Astrocyte of the hippocampus (primary cell): ENCODE measurements at regions not wholly inside any gene's neighbourhood (a gene's known extent, or its start where the extent isn't known, plus 50 kb on each side); places are given as distances from the start of the nearest gene placed in this dataset.

Experiments
- DNase-seq: peaks from one replicate; pipeline ENCODE4 v3.0.0; 2011; ENCODE audit warnings: low read depth, low spot score

- DNase-seq: no peak
These were observed 93.3 kb upstream of the TNRC6C start for GRCh38 chr17:77865112-77865611.

- DNase-seq: no peak
These were observed 92.8 kb upstream of the TNRC6C start for GRCh38 chr17:77865716-77866115.

- DNase-seq: no peak
These were observed 91.2 kb upstream of the TNRC6C start for GRCh38 chr17:77867308-77867781.

- DNase-seq: no peak
These were observed 90.4 kb upstream of the TNRC6C start for GRCh38 chr17:77867976-77868713.

DNA sequence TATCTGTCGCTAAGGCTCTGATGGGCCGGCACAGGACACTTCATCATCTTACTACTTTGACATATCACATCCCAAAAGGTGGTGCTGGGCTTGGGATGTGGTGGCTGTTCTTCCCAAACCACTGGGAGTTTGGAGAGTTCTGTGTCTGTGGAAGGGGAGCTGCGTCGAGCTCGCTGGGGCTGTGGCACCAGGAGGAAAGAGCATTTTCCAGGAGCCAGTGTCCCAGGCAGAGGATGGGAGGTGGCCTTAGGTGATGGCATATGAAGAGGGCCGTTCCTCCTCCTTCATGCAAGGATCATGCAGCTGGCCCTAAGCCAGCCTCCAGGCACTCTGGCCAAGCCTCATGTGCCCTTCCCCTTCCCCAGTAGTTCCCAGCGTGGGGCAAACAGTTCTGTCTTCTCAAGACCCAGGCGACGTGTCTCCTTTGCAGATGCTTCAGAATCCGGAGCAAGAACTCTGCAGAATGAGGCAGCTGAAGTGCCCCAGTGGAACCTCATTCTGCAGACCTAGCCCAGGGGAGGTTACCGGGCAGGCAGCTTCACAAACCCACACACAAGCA, 89.4 kb upstream of the TNRC6C start:
- DNase-seq: no peak

DNA sequence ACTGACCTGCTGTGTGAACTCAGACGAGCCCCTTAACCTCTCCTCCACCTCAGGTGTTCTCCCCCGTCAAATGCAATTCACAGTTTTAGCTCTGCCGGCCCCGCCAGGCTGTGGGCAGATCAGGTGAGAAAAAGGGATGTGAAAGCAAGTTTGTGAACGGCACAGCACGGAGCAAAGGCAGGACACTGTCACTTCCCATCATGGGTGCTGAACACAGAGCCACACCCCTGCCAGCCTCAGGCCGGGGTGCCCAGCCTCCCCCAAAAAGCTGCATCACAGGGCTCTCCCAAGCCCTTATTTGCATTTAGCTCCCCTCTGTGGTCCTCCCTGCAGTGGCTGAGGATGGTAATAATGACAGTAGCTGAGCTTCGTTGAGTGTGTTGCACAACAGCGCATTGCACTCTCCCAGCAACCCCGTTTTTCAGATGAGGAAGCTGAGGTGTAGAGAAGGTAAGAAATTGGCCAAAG, 88.8 kb upstream of the TNRC6C start:
- no peak for DNase-seq

DNA sequence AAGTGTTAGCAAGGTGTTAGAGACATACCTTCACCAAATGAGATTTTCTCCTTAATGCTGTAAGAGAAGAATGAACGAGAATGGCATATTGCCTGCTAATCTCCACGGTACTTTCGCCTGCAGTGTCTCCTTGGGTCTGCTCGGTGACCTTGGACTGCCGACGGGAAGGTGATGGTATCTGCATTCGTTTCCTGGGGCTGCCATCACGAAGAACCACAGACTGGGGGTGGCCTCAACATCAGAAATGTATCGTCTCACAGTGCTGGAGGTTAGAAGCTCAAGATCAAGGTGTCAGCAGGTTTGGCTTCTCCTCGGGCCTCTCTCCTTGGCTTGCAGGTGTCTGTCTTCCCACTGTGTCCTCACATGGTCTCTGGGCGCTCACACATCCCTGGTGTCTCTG, 86.3 kb upstream of the TNRC6C start:
- DNase-seq: no peak

- no peak for DNase-seq
These were observed 85.6 kb upstream of the TNRC6C start for GRCh38 chr17:77872714-77873499.

GRCh38 chr17:77873500-77874302, 84.8 kb upstream of the TNRC6C start:
- DNase-seq: no peak

GRCh38 chr17:77874303-77875050, 84.0 kb upstream of the TNRC6C start:
- DNase-seq: no peak

- peak; percentile 97 for DNase-seq
These were observed 83.3 kb upstream of the TNRC6C start for GRCh38 chr17:77875051-77875780.

- DNase-seq: no peak
These were observed 82.5 kb upstream of the TNRC6C start for GRCh38 chr17:77875881-77876509.

- no peak for DNase-seq
These were observed 81.5 kb upstream of the TNRC6C start for GRCh38 chr17:77877036-77877435.

DNA sequence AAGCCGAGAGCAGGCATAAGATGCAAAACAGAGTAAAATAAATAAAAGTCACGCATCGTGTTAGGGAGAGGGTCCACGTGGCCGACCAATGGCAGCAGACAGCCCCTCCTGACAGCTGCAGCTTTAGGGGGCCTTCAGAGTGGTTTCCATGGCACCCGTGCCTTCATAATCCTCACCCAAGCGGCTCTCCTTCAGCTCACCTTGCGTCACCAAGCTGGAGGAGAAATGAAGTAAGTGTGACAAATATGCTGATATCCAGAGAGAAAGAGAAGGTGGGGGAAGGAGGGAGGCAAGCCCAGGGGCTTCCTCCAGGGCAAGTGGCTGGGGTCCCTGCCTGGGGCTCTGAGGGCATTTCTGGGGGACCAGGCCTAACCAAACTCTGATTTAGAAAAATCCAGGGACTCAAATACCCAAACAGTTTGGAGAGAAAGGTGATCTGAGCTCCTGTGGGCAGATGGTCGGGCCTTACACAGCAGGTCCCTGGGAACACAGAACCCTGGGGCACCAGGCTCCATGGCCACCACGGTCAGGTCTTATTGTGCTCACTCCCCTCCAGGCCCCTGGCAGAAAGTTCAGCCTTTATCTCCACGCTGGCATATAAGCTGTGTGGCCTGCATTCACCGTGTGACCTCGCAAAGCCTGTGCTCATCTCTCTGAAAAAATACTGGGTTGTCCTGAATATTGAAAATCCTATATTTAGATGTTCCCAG, 80.7 kb upstream of the TNRC6C start:
- DNase-seq: no peak

GRCh38 chr17:77879226-77879895, 79.1 kb upstream of the TNRC6C start:
- DNase-seq: no peak

- no peak for DNase-seq
These were observed 78.6 kb upstream of the TNRC6C start for GRCh38 chr17:77879896-77880280.

DNA sequence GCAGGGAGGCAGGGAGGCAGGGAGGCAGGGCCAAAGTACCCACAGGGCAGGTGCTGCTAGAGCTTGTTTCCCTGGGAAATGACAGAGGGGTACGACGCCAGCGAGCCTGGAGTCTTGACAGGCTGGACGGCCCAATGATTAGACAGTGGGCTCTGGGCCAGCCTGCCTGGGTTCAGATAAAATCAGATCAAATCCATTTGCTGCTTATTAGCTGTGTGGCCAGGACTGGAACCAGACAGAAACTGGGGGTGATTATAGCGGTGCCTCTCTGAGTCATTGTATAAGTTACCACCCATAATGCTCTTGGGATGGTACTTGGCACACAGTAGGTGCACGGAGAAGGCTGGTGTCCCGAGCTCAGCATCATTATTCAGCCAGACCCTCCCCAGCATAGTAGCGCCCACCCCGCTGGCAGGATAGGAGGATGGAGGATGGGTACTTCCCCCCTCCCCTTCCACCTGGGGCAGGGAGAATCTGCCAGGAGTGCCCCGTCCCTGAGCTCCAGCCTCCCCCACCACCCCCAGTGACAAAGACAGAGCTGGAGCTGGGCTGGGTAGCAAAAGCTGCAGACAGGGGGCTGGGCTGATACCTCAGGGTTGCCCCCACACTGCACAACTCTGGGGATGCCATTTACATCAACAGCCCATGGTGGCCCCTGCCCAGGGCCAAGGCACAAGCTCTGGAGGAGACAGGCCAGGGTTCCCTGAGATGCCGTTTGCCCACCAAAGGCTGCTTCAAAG, 77.6 kb upstream of the TNRC6C start:
- DNase-seq: no peak

DNA sequence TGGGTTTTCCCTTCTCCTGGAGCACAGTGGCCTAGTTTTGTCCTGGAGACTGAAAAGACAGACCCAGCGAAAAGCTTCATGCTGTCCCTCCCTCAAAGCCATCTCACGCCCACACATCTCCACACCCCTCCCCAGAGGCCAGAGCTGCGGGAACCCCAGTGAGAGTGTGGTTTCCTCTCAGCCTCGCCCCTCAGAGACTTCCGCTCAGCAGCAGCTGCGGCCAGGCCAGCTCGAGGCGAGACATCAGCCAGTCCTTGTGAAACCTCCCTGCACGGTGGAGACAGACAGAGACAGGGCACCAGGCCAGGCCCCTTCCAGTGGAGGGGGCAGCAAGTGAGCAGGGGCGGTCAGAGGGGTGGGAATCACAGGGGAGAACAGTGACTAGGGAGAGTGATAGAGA, 77.0 kb upstream of the TNRC6C start:
- DNase-seq: peak; percentile 80
